ENCODE measurements at regions not wholly inside any gene's neighbourhood (a gene's known extent, or its start where the extent isn't known, plus 50 kb on each side); places are given as distances from the start of the nearest gene placed in this dataset.

DNA sequence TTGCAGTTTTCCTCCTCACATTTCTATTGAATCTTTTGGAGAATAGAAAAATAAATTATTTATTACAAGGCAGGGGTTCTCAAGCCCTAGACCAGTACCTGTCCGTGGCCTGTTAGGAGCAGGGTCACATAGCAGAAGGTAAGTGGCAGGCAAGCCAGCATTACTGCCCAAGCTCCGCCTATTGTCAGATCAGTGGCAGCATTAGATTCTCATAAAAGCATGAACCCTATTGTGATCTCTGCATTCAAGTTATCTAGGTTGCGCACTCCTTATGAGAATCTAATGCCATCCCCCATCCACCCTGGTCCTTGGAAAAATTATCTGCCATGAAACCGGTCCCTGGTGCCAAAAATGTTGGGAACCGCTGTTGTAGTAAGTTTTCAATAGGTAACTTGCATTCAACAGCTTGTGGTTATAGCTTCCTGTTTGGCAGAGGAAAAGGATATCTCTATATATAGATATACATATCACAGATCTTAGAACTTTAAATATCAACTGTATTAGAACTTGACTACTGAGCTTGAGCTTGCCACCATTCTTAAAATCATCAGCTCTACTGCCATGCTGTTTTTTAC is 165.1 kb downstream of the AHR start:
- H3K27me3 ChIP-seq (replicated peaks; ENCODE audit: control insufficient read depth, insufficient read depth, low read length): no peaks in the 10 kb centered on the region
- H3K4me3 ChIP-seq (replicated peaks; ENCODE audit: low read depth, low read length): no peak overlapping the region
- DNase-seq (ENCODE audit: extremely low read depth, insufficient read length): no peak
- no peaks in the 10 kb centered on the region for H3K36me3 ChIP-seq (ENCODE audit: control insufficient read depth, insufficient read depth, low read length)
- TF ChIP-seq, protein P1, sequence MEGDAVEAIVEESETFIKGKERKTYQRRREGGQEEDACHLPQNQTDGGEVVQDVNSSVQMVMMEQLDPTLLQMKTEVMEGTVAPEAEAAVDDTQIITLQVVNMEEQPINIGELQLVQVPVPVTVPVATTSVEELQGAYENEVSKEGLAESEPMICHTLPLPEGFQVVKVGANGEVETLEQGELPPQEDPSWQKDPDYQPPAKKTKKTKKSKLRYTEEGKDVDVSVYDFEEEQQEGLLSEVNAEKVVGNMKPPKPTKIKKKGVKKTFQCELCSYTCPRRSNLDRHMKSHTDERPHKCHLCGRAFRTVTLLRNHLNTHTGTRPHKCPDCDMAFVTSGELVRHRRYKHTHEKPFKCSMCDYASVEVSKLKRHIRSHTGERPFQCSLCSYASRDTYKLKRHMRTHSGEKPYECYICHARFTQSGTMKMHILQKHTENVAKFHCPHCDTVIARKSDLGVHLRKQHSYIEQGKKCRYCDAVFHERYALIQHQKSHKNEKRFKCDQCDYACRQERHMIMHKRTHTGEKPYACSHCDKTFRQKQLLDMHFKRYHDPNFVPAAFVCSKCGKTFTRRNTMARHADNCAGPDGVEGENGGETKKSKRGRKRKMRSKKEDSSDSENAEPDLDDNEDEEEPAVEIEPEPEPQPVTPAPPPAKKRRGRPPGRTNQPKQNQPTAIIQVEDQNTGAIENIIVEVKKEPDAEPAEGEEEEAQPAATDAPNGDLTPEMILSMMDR (IDR thresholded peaks at IDR 0.05; ENCODE audit: insufficient read depth, low read length, poor library complexity, severe bottlenecking): no peak

DNA sequence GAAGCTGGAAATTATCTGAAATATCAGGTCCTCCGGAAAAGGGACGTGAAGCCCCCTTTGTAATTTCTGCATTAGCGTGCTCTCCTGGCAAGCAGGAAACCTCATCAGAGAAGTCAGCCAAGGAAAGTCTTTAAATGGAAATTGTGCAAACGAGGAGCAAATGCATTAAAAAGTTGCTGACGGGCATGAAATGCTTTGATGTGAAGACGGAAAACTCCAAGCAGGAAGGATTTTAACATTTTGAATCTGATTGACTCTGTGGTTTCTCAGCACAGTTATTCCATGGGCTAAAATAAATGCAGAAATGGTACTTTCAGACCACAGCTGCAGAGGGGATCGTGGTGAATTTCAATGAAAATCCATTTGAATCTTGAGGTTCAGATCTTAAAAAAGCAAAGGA is 167.8 kb downstream of the AHR start:
- Histone ChIP-seq H3K27me3 (replicated peaks; ENCODE audit: control insufficient read depth, insufficient read depth, low read length) (no peaks in the 10 kb centered on the region), H3K36me3 (ENCODE audit: control insufficient read depth, insufficient read depth, low read length) (no peaks in the 10 kb centered on the region), H3K4me3 (replicated peaks; ENCODE audit: low read depth, low read length) (no peak overlapping the region)
- TF ChIP-seq, protein P1 (IDR thresholded peaks at IDR 0.05; ENCODE audit: insufficient read depth, low read length, poor library complexity, severe bottlenecking): no peak
- no peak for DNase-seq (ENCODE audit: extremely low read depth, insufficient read length)

DNA sequence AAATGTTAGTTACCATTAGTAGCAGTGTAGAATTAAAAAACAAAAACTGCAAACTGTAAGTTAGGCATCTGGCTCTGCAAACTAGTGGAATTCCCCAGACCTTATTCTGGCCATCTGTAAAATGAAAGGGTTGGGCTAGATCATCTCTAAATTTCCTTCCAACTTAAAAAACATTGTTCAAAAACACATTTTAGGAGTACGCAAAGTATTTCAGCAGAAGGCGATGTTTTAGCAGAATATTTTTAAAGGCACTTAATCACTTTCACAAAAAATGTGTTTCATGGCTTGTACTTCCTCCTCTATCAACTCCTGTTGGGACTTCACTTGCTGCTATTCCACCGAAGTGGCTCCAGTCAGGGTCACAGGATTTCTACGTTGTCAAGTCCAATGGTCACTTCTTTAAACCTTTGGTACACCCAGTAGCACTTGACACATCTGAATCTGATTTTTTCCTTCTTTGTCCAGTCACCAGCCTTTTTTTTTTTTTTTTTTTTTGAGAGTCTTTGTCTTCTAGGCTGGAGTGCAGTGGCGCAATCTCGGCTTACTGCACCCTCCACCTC is 169.0 kb downstream of the AHR start:
- DNase-seq (ENCODE audit: extremely low read depth, insufficient read length): no peak
- no peak overlapping the region for H3K4me3 ChIP-seq (replicated peaks; ENCODE audit: low read depth, low read length)
- H3K36me3 ChIP-seq (ENCODE audit: control insufficient read depth, insufficient read depth, low read length): no peaks in the 10 kb centered on the region
- H3K27me3 ChIP-seq (replicated peaks; ENCODE audit: control insufficient read depth, insufficient read depth, low read length): no peaks in the 10 kb centered on the region
- TF ChIP-seq, protein P1 (IDR thresholded peaks at IDR 0.05; ENCODE audit: insufficient read depth, low read length, poor library complexity, severe bottlenecking): no peak

DNA sequence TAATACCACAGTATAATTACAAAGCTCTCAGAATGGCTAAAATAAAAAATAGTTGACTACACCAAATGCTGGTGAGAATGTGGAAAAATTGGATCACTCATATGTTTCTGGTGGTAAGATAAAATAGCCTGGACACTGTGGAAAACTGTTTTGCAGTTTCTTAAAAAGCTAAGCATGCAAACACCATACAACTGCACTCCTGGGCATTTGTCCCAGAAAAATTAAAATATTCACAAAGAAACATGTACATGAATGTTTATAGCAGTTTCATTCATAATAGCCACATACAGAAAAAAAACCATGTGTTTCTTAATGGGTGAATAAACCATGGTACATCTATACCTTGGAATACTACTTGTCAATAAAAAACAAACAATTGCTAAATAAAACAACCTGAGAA is 172.9 kb downstream of the AHR start:
- no peaks in the 10 kb centered on the region for H3K27me3 ChIP-seq (replicated peaks; ENCODE audit: control insufficient read depth, insufficient read depth, low read length)
- H3K4me3 ChIP-seq (replicated peaks; ENCODE audit: low read depth, low read length): no peak overlapping the region
- no peak for DNase-seq (ENCODE audit: extremely low read depth, insufficient read length)
- no peaks in the 10 kb centered on the region for H3K36me3 ChIP-seq (ENCODE audit: control insufficient read depth, insufficient read depth, low read length)
- TF ChIP-seq, protein P1 (IDR thresholded peaks at IDR 0.05; ENCODE audit: insufficient read depth, low read length, poor library complexity, severe bottlenecking): no peak

DNA sequence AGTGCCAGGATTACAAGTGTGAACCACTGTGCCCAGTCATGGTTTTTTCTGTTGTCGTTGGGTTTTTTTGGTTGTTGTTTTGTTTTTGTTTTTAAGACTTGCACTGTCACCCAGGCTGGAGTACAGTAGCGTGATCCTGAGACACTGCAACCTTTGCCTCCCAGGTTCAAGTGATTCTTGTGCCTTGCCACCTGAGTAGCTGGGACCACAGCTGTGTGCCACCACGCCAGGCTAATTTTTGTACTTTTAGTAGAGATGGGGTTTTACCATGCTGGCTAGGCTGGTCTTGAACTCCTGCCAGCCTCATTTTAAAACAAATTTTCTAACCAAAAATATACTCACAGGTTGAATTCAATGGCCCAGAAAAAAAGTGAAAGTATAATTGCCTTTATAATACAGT is 174.1 kb downstream of the AHR start:
- TF ChIP-seq, protein P1 (IDR thresholded peaks at IDR 0.05; ENCODE audit: insufficient read depth, low read length, poor library complexity, severe bottlenecking): no peak
- Histone ChIP-seq H3K36me3 (ENCODE audit: control insufficient read depth, insufficient read depth, low read length) (no peaks in the 10 kb centered on the region), H3K4me3 (replicated peaks; ENCODE audit: low read depth, low read length) (no peak overlapping the region), H3K27me3 (replicated peaks; ENCODE audit: control insufficient read depth, insufficient read depth, low read length) (no peaks in the 10 kb centered on the region)
- no peak for DNase-seq (ENCODE audit: extremely low read depth, insufficient read length)

DNA sequence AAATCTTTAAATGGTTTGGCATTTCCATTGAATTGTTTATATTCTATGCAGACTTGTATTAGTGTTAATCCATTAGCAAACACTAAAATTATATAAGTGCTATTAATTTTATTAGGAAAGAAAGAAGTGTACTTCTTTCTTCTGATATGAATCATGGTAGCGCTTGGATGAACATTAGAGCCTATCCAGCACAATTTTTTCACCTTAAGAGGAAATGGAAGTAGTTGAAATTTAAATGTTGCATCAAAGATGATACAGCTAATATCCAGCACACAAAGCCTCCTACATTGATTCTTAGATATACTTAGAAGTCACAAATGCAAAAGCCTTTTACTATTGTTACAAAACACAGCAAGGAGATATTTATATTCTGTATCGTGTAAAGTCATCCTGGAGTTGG is 174.5 kb downstream of the AHR start:
- Histone ChIP-seq H3K27me3 (replicated peaks; ENCODE audit: control insufficient read depth, insufficient read depth, low read length) (no peaks in the 10 kb centered on the region), H3K4me3 (replicated peaks; ENCODE audit: low read depth, low read length) (no peak overlapping the region), H3K36me3 (ENCODE audit: control insufficient read depth, insufficient read depth, low read length) (no peaks in the 10 kb centered on the region)
- no peak for DNase-seq (ENCODE audit: extremely low read depth, insufficient read length)
- TF ChIP-seq, protein P1 (IDR thresholded peaks at IDR 0.05; ENCODE audit: insufficient read depth, low read length, poor library complexity, severe bottlenecking): no peak

Data from GM06990 (cell line).